ENCODE measurements at regions not wholly inside any gene's neighbourhood (a gene's known extent, or its start where the extent isn't known, plus 50 kb on each side); places are given as distances from the start of the nearest gene placed in this dataset.

DNA sequence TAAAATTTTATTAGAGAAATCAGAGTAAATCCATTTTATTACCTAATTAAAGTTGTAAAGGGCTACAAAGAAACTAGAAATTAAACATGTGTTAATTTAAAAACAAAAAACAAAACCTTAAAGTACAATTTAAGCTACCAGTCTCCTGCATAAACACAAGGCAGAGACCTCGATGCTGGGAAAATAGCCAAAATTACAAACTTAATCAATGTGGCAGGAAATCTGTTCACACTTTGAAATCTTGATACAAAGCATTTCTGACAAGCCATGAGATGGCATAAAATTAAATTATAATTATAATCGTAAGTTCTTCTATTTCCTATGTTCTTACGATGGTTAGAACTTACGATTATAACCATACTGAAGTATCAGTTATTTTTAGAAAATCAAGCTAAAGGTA is 158.0 kb upstream of the FREM1 start:
- Histone ChIP-seq H2AFZ (ENCODE audit: low read depth, low read length) (no peak overlapping the region), H3K9me1 (ENCODE audit: control insufficient read depth, insufficient read depth, low read length) (no peaks in the 10 kb centered on the region), H3K4me2 (ENCODE audit: insufficient read depth, low read length) (no peak overlapping the region), H3K27me3 (ENCODE audit: control insufficient read depth in 2 of 2, insufficient read depth in 2 of 2, low read length in 2 of 2) (no peaks in the 10 kb centered on the region), H3K79me2 (ENCODE audit: control insufficient read depth, insufficient read depth, low read length) (no peaks in the 10 kb centered on the region), H3K9me3 (replicated peaks; ENCODE audit: control insufficient read depth, insufficient read depth, low read depth, low read length) (no peaks in the 10 kb centered on the region), H3K9ac (ENCODE audit: insufficient read depth in 1 of 2, low read depth in 2 of 2, low read length in 2 of 2) (no peak overlapping the region), H3K36me3 (ENCODE audit: control insufficient read depth, insufficient read depth, low read length) (no peaks in the 10 kb centered on the region), H3K27ac (ENCODE audit: extremely low read depth, low read depth, low read length) (no peak overlapping the region), H3K4me3 (no peak overlapping the region), H3K4me1 (replicated peaks in 1 of 2; ENCODE audit: control insufficient read depth in 2 of 2, insufficient read depth in 2 of 2, low read length in 2 of 2) (no peaks in the 10 kb centered on the region), H4K20me1 (replicated peaks; ENCODE audit: control insufficient read depth, insufficient read depth, low read length) (no peaks in the 10 kb centered on the region)
- 2% methylated on average over 4 of the region's 4 CpGs for WGBS (ENCODE audit: insufficient coverage, low coverage, missing lambda C conversion rate)
- ChIA-PET CTCF (ENCODE audit: low intra/inter-chr PET ratio) (no interaction called here), POLR2A (no interaction called here)
- FAIRE-seq = no peak
- no peak for DNase-seq (ENCODE audit: extremely low read depth in 1 of 4, low spot score in 3 of 4)
- BruUV-seq (replicated peaks) = no TSS peak
- in situ Hi-C loops (cut with MboI) (no loop called here), intact Hi-C loops (cut with micrococcal nuclease) (no loop called here)
- no peak for ATAC-seq
- TF ChIP-seq MTF1 (CRISPR knock-in tag; IDR thresholded peaks at IDR 0.05; ENCODE audit: borderline replicate concordance) (no peak), HNRNPL (IDR thresholded peaks at IDR 0.05; ENCODE audit: low read depth, low read length) (no peak), NELFE (IDR thresholded peaks at IDR 0.05; ENCODE audit: insufficient read depth, insufficient read length) (no peak), TFE3 (CRISPR knock-in tag; IDR thresholded peaks at IDR 0.05) (no peak), ARID1B (IDR thresholded peaks at IDR 0.05) (no peak), HSF4 (CRISPR knock-in tag; IDR thresholded peaks at IDR 0.05; ENCODE audit: borderline replicate concordance) (no peak), KHSRP (IDR thresholded peaks at IDR 0.05) (no peak), ZNF253 (CRISPR knock-in tag; conservative IDR thresholded peaks at IDR 0.05) (no peak), MIER1 (IDR thresholded peaks at IDR 0.05; ENCODE audit: low read depth) (no peak), RFX5 (IDR thresholded peaks at IDR 0.05; ENCODE audit: low read depth, low read length) (no peak), NRF1 (conservative IDR thresholded peaks at IDR 0.05 in 1 of 2, IDR thresholded peaks at IDR 0.05 in 1 of 2) (no peak), RFX1 (IDR thresholded peaks at IDR 0.05) (no peak), MXI1 (IDR thresholded peaks at IDR 0.05; ENCODE audit: low read depth, low read length) (no peak), PPARD (CRISPR knock-in tag; IDR thresholded peaks at IDR 0.05) (no peak), BDP1 (IDR thresholded peaks at IDR 0.05; ENCODE audit: insufficient read depth, insufficient read length) (no peak), BACH1 (tag; IDR thresholded peaks at IDR 0.05) (no peak)
- TF ChIP-seq, protein P1, sequence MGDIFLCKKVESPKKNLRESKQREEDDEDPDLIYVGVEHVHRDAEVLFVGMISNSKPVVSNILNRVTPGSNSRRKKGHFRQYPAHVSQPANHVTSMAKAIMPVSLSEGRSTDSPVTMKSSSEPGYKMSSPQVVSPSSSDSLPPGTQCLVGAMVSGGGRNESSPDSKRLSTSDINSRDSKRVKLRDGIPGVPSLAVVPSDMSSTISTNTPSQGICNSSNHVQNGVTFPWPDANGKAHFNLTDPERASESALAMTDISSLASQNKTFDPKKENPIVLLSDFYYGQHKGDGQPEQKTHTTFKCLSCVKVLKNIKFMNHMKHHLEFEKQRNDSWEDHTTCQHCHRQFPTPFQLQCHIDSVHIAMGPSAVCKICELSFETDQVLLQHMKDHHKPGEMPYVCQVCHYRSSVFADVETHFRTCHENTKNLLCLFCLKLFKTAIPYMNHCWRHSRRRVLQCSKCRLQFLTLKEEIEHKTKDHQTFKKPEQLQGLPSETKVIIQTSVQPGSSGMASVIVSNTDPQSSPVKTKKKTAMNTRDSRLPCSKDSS (IDR thresholded peaks at IDR 0.05; ENCODE audit: low read depth, partially characterized antibody) = no peak
- TF ChIP-seq, protein P2, sequence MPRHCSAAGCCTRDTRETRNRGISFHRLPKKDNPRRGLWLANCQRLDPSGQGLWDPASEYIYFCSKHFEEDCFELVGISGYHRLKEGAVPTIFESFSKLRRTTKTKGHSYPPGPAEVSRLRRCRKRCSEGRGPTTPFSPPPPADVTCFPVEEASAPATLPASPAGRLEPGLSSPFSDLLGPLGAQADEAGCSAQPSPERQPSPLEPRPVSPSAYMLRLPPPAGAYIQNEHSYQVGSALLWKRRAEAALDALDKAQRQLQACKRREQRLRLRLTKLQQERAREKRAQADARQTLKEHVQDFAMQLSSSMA (CRISPR knock-in tag; IDR thresholded peaks at IDR 0.05) = no peak
- TF ChIP-seq, protein P3, sequence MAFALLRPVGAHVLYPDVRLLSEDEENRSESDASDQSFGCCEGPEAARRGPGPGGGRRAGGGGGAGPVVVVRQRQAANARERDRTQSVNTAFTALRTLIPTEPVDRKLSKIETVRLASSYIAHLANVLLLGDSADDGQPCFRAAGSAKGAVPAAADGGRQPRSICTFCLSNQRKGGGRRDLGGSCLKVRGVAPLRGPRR (CRISPR knock-in tag; IDR thresholded peaks at IDR 0.05) = no peak

Data from K562 (cell line).